Stimulated activated CD4-positive, alpha-beta T cell treated with anti-CD3 and anti-CD28 coated beads, Interleukin-1b, Interleukin-23, amount 100 ng/mL, for 1 hour (primary cell): ENCODE measurements at regions not wholly inside any gene's neighbourhood (a gene's known extent, or its start where the extent isn't known, plus 50 kb on each side); places are given as distances from the start of the nearest gene placed in this dataset.

ENCODE experiments used
- DNase-seq, 2 donors: peaks; one replicate each; pipeline ENCODE4 v3.0.0-alpha.2; 2020; ENCODE audit warnings: low read depth in 2 of 2

DNA sequence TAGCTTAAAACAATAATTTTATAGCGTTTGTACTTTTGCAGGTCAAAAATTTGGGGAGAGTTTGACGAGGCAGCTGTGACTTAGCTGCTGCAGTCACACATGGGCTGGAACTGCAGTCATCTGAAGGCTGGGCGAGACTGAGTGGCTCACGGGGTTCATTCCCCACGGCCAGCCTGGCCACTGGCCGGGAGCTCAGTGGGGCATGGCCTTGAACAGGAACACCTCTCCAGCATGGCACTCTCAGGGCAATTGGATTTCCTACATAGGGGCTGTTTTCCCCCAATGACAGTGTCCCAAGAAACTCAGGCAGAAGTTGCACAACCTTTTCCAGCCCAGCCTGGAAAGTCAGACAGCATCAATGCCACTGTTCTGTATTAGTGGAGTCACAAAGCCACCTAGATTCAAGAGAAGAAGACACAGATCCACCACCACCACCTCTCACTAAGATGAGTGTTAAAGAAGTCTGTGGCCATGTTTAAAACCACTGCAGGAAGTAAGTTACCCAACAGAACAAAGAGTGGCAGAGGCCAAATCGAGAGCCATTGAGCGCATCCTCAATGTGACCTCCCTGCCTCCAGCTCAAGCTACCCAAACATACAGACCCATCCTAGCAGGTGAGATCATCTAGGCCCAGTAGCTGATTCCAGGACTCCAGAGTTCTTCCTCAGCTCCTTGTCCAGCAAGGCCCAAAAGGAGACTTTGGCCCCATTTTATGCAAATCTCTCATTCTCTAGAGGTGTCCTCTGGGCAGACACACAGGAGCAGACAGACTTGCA is 618.7 kb upstream of the CADM1 start:
- no peak for DNase-seq

DNA sequence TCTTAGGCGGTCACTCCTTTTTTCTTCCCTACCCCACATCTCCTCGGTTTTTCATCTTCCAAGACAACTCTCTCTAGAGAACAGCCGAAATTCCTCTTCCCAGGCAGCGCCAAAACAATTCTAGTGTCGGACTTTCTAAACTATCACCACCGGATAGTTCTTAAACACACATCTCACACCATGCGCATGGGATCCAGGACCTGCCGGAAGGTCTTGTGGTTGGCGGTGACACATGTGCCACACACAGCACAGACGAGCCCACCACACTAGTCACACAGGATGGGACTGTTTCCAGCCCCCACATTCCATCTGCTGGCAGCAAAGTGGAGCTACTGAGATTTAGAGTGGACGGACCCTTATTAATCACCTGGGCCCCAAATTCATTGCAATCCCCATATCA is 614.9 kb upstream of the CADM1 start:
- DNase-seq = no peak

DNA sequence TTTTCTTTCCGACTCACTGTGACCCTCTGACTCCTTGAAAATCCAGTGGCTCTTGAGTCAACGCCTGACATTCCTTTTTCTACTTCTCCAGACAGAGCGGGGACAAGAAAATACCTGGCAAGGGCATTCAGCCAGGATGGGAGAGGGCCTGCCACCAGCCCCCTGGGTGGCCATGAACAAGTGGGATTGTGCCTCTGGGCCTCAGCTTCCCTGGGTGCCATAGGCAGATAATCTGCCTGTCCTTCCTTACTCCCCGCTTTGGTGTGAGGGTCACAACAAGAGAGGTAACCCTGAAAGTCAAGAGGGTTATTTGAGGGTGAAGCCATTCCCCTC is 613.9 kb upstream of the CADM1 start:
- no peak for DNase-seq

DNA sequence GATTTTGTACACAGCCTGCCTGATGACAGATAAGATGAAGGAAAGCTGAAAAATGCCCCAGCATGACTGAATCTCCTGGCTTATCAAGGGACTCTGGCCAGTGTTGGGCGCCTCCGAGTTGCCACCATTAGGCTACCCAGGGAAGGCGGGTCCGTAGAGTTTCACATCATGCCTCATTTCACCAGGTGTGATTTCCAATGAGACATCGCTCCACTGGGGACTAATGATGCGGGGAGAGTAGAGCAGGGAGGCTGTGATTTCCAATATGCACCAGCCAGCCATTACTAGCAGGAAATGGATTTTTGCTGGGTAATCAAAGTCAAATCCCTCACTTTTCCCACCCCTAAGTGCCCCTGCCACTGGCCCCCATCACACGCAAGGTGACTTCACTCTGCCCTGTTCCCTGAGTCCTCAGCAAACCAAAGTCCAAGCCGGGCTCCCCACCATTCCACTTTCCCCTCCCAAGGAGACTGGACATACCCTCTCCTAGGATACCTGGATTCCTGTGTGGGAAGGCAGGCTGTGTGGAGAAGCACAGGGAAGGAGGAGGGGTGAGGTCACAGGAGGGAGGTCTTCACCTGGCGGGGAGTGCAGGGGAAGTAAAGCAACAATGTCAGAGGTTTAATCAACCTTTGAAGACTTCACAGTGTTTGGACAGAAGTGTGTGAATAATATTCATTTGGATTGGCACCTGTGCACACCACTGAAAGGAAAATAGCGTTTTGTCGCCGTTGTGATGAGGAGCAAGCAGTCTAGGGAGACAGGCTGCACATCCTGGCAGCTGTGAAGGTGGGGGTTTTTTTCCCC is 613.3 kb upstream of the CADM1 start:
- no peak for DNase-seq

DNA sequence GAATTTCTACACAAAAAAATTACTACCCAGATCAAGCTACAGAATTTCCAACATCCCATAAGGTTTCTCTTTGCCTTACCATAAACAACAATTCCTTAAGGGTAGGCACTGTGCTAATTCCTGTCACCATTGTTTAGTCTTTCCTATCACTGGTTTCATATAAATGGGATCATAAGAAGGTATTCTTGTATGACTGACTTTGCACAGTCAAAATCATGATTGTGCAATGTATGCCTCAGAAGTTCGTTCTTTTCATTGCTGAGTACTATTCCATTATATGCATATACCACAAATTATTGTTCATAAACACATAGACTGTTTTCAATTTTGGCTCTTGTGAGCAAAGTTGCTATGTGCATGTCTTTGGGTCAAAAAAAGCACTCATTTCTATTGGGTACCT is 611.6 kb upstream of the CADM1 start:
- DNase-seq = no peak

DNA sequence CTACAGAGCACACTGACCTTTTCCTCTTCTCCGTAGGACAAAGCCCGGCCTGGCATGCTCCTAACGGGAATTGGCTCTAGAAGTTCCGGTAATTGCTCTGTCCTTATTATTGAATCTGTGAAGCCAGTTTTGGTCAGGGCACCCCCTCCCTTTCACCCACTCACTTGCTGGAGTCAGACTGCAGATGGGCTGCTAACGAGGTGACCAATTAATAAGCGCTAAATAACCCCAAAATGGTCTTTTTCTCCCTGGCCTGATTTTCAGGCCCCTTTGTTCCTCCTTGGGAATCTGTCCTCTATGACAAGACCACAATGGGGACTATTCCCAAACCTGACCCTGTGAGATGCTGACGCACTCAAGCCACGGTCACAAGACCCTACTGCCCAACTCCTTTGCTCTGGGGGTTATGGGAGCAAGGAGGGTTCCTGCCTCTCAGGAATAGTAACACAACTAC is 610.0 kb upstream of the CADM1 start:
- DNase-seq = no peak

DNA sequence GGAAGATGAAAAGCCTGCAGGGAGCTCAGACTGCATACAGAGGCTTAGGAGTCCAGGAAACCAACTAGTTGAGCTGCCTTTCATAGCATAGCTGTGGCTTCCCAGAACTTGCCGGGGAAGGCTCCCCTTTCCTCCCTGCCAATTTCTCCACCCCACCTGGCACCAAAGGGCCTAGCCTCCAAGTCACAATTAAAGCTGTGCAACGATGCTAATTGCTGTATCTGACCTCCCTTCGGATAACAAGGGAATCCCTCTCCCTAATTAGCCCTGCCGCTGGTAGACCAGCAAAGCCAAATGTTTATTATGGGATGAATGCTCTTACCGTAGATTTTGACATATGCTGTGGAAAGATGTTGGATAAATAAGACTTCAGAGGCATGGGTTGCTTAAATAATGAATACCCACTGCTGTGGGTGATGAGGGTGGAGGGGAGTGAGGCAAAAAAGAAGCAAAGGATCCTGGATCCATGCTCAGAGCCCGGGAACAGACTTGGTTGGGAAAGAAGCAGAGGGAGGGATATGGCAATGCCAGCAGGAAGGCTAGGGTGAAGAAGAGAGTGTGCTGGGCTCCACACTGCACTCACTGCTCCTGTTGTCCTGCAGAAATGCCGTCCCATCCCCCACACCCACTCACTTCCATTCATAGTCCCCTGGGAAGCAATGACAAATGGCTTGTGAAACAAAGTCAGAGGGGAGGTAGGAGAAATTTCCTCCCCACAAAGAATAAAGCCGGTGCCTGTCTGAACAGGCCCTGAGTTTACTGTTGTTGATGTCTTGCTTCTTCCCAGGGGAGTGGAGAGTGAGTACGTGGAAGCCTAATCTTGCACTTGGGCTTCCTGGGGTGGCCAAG is 608.1 kb upstream of the CADM1 start:
- DNase-seq = no peak

DNA sequence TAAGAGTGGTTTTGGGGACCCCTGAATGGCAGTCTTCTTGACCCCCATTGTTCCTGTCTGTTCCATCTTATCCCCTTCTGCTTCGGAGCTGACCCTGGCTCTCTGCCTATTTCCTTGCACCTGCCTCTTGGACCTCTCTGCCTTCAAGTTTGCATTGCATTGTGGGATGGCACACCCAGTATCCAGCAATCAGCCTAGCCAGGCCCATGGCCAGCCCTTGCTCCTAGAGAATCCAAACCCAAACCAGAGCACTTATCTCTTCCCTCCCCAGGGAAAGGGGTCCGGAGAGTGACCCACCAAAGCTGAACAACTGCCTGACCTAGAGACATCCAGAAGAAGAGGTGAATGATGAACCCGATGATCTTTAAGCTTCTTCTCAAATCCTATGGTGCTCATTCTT is 607.3 kb upstream of the CADM1 start:
- no peak for DNase-seq

DNA sequence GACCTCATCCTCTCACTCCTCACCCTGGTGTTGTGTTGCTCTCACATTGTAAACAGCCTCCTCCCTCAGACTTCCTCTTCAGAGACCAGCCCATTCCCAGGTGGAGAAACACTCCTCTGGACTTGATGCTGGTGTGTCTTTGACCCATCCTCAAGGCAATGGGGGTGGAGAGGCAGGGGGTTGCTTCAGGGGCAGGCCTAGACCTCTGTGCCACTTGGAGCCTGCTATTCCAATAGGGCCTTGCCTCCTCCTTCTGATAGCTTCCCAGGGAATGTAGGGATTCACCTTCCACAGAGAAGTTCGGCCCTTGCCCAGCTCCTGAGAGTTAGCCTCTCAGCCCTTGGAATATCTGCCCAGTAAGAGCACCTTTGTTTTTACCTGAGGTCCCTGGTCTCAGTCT is 606.6 kb upstream of the CADM1 start:
- no peak for DNase-seq

DNA sequence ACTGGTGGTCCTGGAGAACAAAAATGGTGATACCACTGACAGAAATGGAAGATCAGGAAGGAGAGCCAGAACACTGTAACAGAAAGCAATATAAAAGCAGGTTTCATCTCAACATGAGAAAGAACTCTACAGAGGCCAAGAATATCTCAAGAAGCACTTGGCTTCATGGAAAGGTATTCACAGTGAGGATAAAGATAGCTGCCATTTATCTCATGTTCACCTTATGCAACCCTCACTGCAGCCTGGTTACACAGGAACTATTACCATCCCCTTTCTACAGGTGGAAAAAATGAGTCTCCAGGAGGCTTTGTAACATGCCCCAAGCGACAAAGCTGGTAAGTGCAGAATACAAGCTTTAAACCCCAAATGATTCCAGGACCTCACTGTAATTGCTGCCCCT is 606.1 kb upstream of the CADM1 start:
- DNase-seq = no peak

DNA sequence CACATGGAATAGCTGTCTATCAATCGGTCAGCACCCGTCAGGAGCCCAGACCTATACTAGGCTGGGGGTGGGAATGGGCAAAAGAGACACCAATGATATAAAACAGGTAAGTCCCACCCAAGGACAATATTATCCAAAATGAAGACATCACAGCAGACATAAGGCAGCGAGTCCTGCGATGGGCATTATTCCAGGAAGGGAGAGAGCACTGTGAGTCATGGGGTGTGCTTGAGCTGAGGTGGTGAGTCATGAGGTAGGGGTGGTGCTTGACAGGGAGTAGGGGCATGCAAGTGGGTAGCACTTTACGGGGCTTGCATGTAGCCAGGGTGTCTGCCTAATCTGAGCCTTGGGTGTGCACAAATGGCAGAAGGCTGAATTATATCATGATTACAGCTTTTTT is 605.0 kb upstream of the CADM1 start:
- DNase-seq = no peak

DNA sequence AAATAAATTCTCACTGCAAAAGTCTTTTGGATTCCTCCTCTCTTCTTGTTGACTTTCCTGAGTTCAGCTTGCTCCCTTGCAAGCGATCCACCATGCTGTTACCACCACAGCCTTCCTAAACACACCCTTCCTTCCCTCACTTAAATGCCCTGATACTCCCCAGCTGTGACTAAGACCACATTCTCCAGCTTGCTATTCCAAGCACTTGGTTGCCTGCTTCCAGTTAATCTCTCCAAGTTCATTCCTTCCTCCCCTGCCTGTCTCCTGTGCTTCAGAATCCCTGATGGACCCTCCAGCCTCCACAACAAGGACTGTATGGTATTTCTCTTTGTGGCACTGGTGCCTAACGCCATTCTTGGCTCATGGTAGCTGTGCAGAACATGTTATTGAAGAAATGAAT is 603.9 kb upstream of the CADM1 start:
- DNase-seq = no peak

DNA sequence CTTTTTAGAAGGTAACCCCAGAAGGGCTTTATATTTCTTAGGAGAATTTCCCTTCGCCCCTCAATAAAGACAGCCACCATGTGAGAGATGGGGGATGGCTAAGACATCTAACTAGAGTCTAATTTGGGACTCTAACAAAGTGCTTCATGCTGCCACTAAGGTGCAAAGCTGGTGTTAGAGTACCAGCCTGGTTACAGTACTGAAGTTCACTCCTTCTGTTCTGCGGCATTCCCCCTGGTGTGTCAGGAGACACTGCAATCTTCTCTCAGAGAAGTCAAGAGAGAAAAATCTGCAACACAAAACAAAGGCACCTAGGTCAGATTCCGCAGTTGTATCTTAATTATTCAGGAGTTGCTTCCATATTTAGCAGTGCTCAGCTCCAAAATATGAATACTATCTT is 603.0 kb upstream of the CADM1 start:
- no peak for DNase-seq

DNA sequence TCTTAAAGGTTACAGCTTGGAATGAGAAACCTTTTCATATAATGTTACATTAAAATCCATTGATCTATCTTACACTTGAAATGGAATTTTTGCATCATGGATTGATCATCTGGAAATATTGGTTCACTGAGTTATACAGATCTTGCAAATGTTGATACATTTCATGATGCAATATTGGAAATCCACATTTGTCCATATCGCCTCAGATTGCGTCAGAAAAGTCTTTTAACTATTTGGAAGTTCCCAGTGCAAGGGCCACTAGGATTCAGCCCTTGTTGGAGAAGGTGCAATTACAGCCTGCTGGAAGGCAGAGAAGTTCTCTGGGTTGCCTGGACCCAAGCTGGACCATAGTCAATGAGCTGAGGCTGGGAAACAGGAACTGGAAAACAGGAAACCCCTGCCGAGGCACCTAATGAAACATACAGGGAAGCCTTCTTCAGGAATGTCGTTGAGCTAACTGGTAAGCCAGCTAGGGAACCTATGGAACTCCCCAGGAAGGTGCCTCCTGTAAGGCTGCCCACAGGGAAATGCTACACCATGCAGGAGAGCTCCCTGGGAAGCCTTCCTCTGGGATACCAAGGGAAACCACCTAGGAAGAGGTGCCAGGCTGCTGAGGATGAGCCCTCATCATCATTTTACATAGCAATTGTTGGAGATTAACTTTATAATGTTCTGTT is 600.4 kb upstream of the CADM1 start:
- no peak for DNase-seq

DNA sequence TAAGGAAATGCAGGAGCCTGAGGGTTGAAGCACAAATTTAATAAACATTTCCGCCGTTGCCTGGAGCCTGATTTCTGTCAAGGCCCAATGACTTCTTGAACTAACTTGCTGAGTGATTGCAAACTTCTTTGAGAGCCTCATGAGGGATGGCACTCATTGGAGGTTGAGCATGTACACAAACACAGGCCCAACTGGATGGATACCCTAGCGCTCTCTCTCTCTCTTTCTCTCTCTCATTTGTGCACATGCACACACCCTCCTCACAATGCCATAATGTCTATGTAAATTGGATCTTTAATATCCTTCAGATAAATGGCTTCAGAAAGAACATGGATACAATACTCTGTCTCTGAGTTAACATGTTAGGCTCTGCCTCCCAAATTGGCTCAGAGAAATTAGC is 597.7 kb upstream of the CADM1 start:
- DNase-seq = no peak

DNA sequence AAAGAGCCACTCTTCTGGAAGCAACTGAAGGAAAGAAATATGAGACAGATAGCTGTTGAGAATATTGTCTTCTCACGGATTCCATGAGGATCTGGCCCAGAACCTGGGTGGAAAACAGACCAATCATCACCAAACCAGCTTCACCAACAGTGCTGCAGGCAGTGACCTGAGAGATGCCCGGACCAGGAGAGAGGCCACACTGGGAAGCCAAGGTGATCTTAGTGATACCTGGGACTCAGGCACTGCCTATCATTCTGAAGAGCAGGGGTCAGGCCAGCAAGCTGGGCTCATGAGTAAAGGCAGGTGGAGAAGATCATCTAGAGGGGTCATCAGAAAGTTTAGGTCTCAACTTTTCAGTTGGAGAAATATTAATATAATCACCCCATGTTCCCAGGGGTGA is 595.8 kb upstream of the CADM1 start:
- no peak for DNase-seq

DNA sequence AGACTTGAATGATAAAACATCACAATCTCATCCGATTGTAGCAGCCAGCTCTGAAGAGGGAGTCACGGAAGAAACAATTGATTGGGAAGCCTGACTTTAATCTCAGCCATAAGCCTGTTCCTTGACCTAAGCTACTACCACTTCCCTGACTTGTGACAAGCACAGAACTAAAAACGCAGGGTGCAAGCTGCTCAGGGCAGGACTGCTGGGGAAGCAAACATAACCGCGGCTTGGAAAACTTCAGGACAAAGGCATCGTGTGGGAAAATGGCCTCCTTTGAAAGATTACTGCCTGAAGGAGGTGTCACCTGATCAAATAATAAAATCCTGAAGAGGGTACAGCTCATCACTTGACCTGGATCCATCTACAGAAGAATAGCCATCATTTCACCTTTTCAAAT is 595.3 kb upstream of the CADM1 start:
- DNase-seq = no peak

DNA sequence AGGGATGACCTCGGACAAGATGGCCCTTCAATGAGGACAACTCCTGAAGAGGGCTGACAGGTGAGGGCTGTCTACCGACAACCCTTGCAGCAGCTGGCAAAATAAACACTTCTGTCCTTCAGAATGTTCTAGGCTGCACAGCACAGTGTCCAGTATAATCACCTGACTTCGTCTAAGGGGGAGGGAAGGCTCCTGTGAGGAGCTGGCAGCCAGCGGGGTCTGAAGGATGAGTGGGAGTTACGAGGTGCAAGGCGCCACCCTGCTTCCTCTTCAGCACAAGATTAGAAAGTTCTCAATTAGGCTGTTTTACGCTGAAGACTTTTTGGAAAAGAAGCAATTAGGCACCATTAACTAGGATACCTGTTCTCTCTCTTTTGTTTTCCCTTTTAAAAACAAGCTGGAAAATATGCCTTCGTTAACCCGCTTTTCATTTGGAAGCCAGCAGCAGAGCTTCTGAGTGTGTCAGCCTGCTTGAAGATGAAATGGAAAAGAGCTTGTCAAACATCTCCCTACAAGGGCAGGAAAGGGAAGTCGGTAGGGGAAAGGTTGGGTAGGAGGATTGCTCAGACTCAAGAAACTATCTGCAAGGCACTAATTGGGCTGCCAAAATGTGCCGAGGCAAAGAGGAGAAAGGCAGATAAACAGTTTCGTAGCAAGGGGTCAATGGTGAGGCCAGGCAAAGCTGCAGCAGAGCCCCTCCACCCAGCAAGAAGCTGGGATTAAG is 592.2 kb upstream of the CADM1 start:
- DNase-seq = no peak

DNA sequence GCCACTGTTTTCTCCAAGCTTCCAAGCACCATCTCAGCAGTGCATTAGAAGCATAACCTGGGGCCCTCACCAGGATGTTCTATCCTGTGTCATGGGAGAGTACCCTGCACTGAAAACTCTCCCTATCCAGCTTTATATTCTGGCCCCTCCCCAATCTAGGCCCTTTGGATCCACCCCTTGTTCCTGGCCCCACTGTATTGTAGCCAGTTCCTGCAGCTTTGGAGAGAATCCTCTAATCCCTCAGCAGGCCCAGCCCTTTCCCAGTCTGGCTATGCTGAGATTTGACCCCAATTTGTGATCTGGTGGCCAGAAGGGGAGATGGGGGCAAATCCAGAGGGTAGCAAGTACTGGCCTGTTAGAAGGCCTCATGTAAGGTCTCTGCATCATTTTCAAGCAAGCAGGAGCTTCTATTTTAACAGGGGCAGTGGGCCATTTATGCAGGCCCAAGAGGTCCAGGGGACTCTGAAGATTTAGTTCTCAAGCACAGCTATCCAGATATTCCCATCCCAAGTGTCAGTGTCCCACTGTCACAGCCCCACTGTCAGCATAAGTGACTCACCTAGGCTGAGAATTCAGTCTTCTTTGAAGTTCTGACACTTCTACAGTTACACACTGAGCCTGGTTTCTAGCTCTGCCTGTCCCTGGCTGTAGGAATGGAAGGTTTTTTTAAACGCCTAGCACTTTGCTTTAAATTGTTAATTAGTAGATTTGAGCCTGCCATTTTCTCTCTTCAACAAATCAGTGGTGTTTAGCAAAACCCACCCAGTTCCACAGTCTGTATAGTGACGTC is 589.5 kb upstream of the CADM1 start:
- DNase-seq = no peak

DNA sequence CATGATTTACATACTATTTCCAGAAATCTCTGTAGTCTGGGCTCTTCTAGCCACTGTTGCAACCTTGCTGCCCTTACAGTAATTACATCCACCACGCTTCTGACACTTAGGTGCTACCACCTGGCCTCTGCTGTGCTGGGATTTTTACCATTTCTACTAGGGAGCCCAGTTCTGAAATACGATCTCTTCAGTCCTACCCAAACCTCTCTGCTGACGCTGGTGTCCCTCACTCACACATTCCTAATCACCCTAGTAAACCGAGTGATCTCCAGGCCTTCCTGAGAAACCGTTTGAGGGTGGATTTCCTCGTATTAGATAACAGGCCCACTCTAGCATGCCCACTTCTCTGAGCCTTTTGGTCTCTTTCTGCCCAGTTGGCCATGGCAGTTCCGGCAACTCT is 588.9 kb upstream of the CADM1 start:
- no peak for DNase-seq

DNA sequence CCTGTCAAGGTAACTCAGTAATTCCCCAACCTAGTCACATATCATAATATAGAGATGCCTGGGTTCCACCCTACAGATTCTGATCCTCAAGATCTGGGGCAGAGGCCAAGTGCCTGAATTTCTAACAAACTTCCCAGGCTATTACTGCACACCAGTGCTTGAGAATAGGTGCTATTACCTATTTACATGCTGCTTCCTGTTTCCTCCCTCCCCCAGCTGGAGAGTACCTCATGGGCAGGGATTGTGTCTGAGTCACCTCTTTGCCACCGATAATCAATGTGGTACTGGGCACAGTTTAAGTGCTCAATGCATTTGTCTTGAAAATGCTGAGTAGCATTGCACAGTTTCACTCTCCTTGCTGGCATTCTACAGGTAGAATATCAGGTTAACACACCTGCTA is 582.2 kb upstream of the CADM1 start:
- no peak for DNase-seq
